ENCODE measurements at regions not wholly inside any gene's neighbourhood (a gene's known extent, or its start where the extent isn't known, plus 50 kb on each side); places are given as distances from the start of the nearest gene placed in this dataset.

DNA sequence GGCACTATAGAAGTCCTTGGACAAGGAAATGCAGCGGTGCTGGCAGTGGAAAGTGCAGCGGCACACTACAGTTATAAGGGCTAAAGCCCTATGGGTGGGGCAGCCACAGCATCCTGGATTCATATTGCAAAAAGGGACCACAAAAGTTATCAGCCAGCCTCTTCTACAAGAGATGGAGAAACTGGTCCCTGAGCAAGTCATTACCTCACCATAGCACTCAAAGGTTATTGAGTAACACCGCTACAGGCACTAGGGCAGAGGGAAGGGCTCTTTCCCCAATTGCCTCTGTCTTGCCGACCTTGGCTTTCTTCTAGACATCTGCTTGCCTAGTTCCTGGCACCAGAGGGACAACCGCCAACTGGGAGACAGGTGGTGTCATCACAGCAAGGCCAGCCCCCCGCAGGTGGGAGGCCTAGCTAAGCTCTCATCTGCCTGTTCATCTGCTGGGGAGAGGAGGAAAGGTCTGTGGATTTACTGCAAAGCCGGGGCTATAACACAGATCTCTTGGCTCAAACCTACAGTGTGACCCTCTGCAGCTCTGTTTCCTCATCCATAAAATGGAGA lies 600.0 kb downstream of the BCOR start:
- TF ChIP-seq ZNF133 (tag by site-specific recombination; IDR thresholded peaks at IDR 0.05), result no peak
- TF ChIP-seq YY1 (tag by site-specific recombination; IDR thresholded peaks at IDR 0.05), result no peak

Data from HEK293 (cell line).